OCI-LY3 (cell line): ENCODE measurements at regions not wholly inside any gene's neighbourhood (a gene's known extent, or its start where the extent isn't known, plus 50 kb on each side); places are given as distances from the start of the nearest gene placed in this dataset.

ENCODE experiments used
- H2AFZ ChIP-seq: fragments of 200-600, 300-600 bp; shearing (Covaris generic); 2 replicates; pipeline ENCODE4 v1.6.0; 2014; ENCODE audit warnings: antibody characterized with exemption, low read depth, low read length
- H3K27ac ChIP-seq: fragments of 200-600, 300-600 bp; sonication (generic); 2 replicates; pipeline ENCODE4 v1.5.1; 2014; ENCODE audit warnings: mild to moderate bottlenecking, low read length, moderate library complexity, mixed read lengths
- H3K27me3 ChIP-seq: fragments of 200-600, 300-600 bp; sonication (generic); 2 replicates; pipeline ENCODE4 v1.6.1; 2014; ENCODE audit warnings: low read depth, low read length, mixed read lengths
- H3K36me3 ChIP-seq: fragments of 200-600, 300-600 bp; sonication (generic); replicated peaks from 2 replicates; pipeline ENCODE3; 2014; ENCODE audit warnings: low read depth, low read length, mixed read lengths
- H3K4me1 ChIP-seq: fragments of 300-600, 200-600 bp; sonication (generic); 2 replicates; pipeline ENCODE4 v1.6.1; 2014; ENCODE audit warnings: low read length, mixed read lengths
- H3K4me2 ChIP-seq: fragments of 200-600, 300-600 bp; sonication (generic); 2 replicates; pipeline ENCODE4 v1.6.1; 2014; ENCODE audit warnings: low read length, mixed read lengths
- H3K4me3 ChIP-seq: fragments of 300-600, 200-600 bp; sonication (generic); 2 replicates; pipeline ENCODE4 v1.5.1; 2014; ENCODE audit warnings: antibody characterized with exemption, mild to moderate bottlenecking, low read length, moderate library complexity
- H3K79me2 ChIP-seq: fragments of 300-600, 200-600 bp; shearing (Covaris generic); 2 replicates; pipeline ENCODE4 v1.6.1; 2014; ENCODE audit warnings: mild to moderate bottlenecking, low read length, mixed read lengths
- H3K9ac ChIP-seq: fragments of 300-600, 200-600 bp; shearing (Covaris generic); 2 replicates; pipeline ENCODE4 v1.6.0; 2014; ENCODE audit warnings: mild to moderate bottlenecking, low read length, moderate library complexity
- H3K9me3 ChIP-seq: fragments of 200-600, 300-600 bp; shearing (Covaris generic); 2 replicates; pipeline ENCODE4 v1.6.1; 2014; ENCODE audit warnings: low read length, mixed read lengths; ENCODE audit not compliant: insufficient read depth
- H4K20me1 ChIP-seq: fragments of 200-600, 300-600 bp; sonication (generic); 2 replicates; pipeline ENCODE4 v1.6.1; 2016; ENCODE audit warnings: low read length, mixed read lengths; ENCODE audit not compliant: insufficient read depth
- EZH2phosphoT487 ChIP-seq: fragments of 200-600 bp; shearing (Covaris generic); IDR thresholded peaks from 2 replicates; pipeline ENCODE4 v1.6.1; 2018; ENCODE audit warnings: antibody characterized with exemption, mixed run types, low read depth
- TF ChIP-seq, protein P1 (sequence below): fragments of 200-600, 300-600 bp; sonication (generic); IDR thresholded peaks from 2 replicates; pipeline ENCODE4 v1.5.1; 2014; ENCODE audit warnings: antibody characterized with exemption, low read length, low read depth

DNA sequence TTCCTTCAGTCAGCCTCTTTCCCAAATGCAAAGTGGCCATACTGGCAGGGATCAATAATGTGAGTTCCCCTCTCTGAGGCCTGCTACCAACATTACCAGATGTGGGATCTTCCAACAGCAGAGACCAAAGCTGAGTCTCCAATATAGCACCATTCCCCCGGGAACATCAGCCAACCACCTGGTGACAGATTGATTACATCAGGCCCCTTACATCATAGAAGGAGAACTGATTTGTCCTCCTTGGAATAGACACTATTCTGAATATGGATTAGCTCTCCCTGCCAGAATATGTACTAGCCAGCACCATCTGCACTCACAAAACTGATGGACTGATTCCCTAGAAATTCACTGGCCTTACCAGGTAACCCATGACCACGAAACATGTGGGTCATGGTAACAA lies 61.9 kb upstream of the CARMIL1 start:
- no peaks in the 10 kb centered on the region for H3K4me1 ChIP-seq
- no peaks in the 10 kb centered on the region for H3K36me3 ChIP-seq
- TF ChIP-seq EZH2phosphoT487 = no peak
- TF ChIP-seq, protein P1, sequence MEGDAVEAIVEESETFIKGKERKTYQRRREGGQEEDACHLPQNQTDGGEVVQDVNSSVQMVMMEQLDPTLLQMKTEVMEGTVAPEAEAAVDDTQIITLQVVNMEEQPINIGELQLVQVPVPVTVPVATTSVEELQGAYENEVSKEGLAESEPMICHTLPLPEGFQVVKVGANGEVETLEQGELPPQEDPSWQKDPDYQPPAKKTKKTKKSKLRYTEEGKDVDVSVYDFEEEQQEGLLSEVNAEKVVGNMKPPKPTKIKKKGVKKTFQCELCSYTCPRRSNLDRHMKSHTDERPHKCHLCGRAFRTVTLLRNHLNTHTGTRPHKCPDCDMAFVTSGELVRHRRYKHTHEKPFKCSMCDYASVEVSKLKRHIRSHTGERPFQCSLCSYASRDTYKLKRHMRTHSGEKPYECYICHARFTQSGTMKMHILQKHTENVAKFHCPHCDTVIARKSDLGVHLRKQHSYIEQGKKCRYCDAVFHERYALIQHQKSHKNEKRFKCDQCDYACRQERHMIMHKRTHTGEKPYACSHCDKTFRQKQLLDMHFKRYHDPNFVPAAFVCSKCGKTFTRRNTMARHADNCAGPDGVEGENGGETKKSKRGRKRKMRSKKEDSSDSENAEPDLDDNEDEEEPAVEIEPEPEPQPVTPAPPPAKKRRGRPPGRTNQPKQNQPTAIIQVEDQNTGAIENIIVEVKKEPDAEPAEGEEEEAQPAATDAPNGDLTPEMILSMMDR = no peak

DNA sequence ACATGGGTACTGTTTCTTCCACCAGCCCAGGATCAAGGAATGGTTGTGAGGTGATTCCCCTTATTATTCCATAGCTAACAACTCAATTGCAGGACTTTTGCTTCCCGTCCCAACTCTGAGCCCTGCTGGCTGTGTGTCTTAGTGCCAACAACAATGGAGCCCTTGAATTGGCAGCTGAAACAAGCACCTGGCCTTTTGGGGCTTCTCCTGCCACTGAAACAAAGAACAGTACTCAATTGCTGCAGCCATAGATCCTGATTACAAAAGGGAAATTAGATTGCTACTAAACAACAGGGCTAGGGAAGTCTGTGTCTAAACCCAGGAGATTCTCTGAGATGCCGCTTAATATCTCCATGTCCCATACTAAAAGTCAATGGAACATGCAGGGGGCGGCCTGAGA lies 61.3 kb upstream of the CARMIL1 start:
- TF ChIP-seq, protein P1 = no peak
- TF ChIP-seq EZH2phosphoT487 = no peak
- Histone ChIP-seq H3K27ac (no peak overlapping the region), H3K4me1 (no peaks in the 10 kb centered on the region), H3K4me3 (no peak overlapping the region), H3K36me3 (no peaks in the 10 kb centered on the region), H4K20me1 (no peaks in the 10 kb centered on the region), H2AFZ (no peak overlapping the region), H3K4me2 (no peak overlapping the region), H3K9me3 (no peaks in the 10 kb centered on the region), H3K27me3 (no peaks in the 10 kb centered on the region), H3K79me2 (no peaks in the 10 kb centered on the region), H3K9ac (no peak overlapping the region)

More for the DNA sequence above, 61.9 kb upstream of the CARMIL1 start:
- no peak overlapping the region for H3K4me2 ChIP-seq
- H3K27me3 ChIP-seq = no peaks in the 10 kb centered on the region
- no peak overlapping the region for H3K27ac ChIP-seq
- no peaks in the 10 kb centered on the region for H4K20me1 ChIP-seq
- H3K4me3 ChIP-seq = no peak overlapping the region
- H3K9ac ChIP-seq = no peak overlapping the region
- no peaks in the 10 kb centered on the region for H3K9me3 ChIP-seq
- no peaks in the 10 kb centered on the region for H3K79me2 ChIP-seq
- H2AFZ ChIP-seq = no peak overlapping the region

DNA sequence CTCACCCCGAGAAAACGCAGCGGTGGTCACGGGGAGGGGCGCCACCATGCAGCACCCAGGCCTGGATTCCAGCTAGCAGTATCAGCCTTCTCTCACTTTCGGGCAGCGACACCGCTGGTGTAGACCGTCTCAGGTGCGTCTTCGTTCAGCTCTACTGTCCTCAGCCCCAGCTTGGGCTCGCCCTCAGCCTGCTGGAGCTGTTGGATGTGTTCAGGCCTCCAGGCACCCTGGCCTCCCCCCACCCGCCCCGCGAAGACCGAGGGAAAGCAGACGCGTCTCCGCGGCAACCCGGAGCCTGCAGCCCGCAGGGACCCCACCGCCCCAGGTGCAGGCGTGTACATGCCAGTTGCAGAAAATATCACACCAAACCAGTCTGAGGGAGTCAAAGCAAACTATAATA lies 60.8 kb upstream of the CARMIL1 start:
- TF ChIP-seq, protein P1 = no peak
- no peak for TF ChIP-seq EZH2phosphoT487
- Histone ChIP-seq H3K36me3 (no peaks in the 10 kb centered on the region), H3K27ac (no peak overlapping the region), H3K9me3 (no peaks in the 10 kb centered on the region), H3K4me2 (no peak overlapping the region), H3K4me3 (no peak overlapping the region), H2AFZ (no peak overlapping the region), H3K4me1 (no peaks in the 10 kb centered on the region), H4K20me1 (no peaks in the 10 kb centered on the region), H3K79me2 (no peaks in the 10 kb centered on the region), H3K9ac (no peak overlapping the region), H3K27me3 (no peaks in the 10 kb centered on the region)

DNA sequence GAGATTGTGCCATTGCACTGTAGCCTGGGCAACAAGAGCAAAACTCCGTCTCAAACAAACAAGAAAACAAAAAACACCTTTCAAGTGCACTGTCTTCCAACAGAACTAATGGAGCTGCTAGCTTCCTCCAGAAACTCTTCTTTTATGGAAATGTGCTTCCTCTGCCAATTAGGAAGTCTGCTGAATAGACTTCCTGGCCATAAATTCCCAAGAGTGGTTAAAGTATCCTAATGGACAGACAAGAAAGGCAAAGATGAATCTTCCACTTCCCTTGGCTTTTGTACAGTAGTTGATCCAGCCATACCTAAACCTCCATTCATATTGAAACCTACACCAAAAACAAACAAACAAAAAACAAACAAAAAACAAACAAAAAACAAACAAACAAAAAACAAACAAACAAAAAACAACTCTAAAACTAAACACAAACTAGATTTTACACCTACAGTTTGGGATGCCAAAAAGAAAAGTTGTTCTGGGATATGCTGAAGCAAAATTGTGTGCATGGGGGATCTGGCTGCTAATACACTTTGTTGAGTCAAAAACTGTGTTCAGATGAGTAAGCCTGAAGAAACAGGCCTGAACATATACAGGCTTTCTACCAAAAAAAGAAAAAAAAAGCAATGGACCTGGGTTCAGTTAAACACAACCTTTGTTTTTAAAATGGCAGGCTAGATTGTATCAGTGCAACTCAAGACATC lies 59.8 kb upstream of the CARMIL1 start:
- Histone ChIP-seq H3K36me3 (no peaks in the 10 kb centered on the region), H3K27ac (no peak overlapping the region), H3K4me2 (no peak overlapping the region), H3K27me3 (0 out of 2 replicates have a peak, but pooled peaks cover 2% of the 10 kb centered on the region), H3K4me1 (no peaks in the 10 kb centered on the region), H3K4me3 (no peak overlapping the region), H4K20me1 (no peaks in the 10 kb centered on the region), H2AFZ (no peak overlapping the region), H3K9me3 (no peaks in the 10 kb centered on the region), H3K9ac (no peak overlapping the region), H3K79me2 (no peaks in the 10 kb centered on the region)
- TF ChIP-seq, protein P1 = no peak
- no peak for TF ChIP-seq EZH2phosphoT487
